ENCODE measurements at regions not wholly inside any gene's neighbourhood (a gene's known extent, or its start where the extent isn't known, plus 50 kb on each side); places are given as distances from the start of the nearest gene placed in this dataset.

- H3K27me3 ChIP-seq (ENCODE audit: insufficient read depth, low read length): no peaks in the 10 kb centered on the region
- H3K27ac ChIP-seq (ENCODE audit: low read depth, low read length): no peak overlapping the region
- peaks cover 10 to 22% of the 10 kb centered on the region in 2 experiments for H3K9me3 ChIP-seq (ENCODE audit: control insufficient read depth in 1 of 2, insufficient read depth in 1 of 2, low read depth in 1 of 2, low read length in 2 of 2)
- H3K4me2 ChIP-seq (ENCODE audit: low read length): no peak overlapping the region
- ChIA-PET CTCF (no interaction called here), POLR2A (no interaction called here), RAD21 (ENCODE audit: low non-redundant PET in 1 of 2, low total read pairs in 2 of 2, uncharacterized antibody in 2 of 2, unreplicated experiment in 2 of 2) (no interaction called here)
- H2AFZ ChIP-seq (ENCODE audit: low read depth, low read length, poor library complexity, severe bottlenecking): no peak overlapping the region
- no peaks in the 10 kb centered on the region for H3K79me2 ChIP-seq (ENCODE audit: insufficient read depth, low read length)
- no peak overlapping the region for H3K9ac ChIP-seq (ENCODE audit: low read length)
- ATAC-seq: no peak
- no peak overlapping the region for H3K4me3 ChIP-seq (replicated peaks in 1 of 2; ENCODE audit: low read depth in 1 of 2, low read length in 2 of 2)
- no peak for DNase-seq (ENCODE audit: low read depth, low spot score)
- intact Hi-C loops (cut with micrococcal nuclease): no loop called here
- no TSS peak for BruUV-seq (replicated peaks)
- H4K20me1 ChIP-seq (ENCODE audit: insufficient read depth): no peaks in the 10 kb centered on the region
- H3K9me2 ChIP-seq (ENCODE audit: insufficient read depth): no peaks in the 10 kb centered on the region
- H3K36me3 ChIP-seq (ENCODE audit: control insufficient read depth in 1 of 2, insufficient read depth in 2 of 2, low read length in 2 of 2): no peaks in the 10 kb centered on the region
- TF ChIP-seq POLR2A (IDR thresholded peaks at IDR 0.05; ENCODE audit: borderline replicate concordance, extremely low read depth, insufficient read depth, insufficient read length) (no peak), EGR1 (IDR thresholded peaks at IDR 0.05; ENCODE audit: low read depth) (no peak), RAD21 (IDR thresholded peaks at IDR 0.05; ENCODE audit: low read depth) (no peak), SRF (IDR thresholded peaks at IDR 0.05; ENCODE audit: low read depth) (no peak), EZH2 (IDR thresholded peaks at IDR 0.05) (no peak), ATF3 (IDR thresholded peaks at IDR 0.05) (no peak)
- no peaks in the 10 kb centered on the region for H3K4me1 ChIP-seq (ENCODE audit: control insufficient read depth in 1 of 2, insufficient read depth in 2 of 2, low read length in 2 of 2)
Measured at GRCh38 chr2:76564734-76565133, 854.0 kb upstream of the GCFC2 start.

GRCh38 chr2:76563730-76564129, 853.0 kb upstream of the GCFC2 start:
- DNase-seq (ENCODE audit: low read depth, low spot score): no peak
- no peak overlapping the region for H2AFZ ChIP-seq (ENCODE audit: low read depth, low read length, poor library complexity, severe bottlenecking)
- no peaks in the 10 kb centered on the region for H3K79me2 ChIP-seq (ENCODE audit: insufficient read depth, low read length)
- TF ChIP-seq POLR2A (IDR thresholded peaks at IDR 0.05; ENCODE audit: borderline replicate concordance, extremely low read depth, insufficient read depth, insufficient read length): no peak
- no peak for TF ChIP-seq SIN3A (IDR thresholded peaks at IDR 0.05; ENCODE audit: low read depth)
- no peak overlapping the region for H3K4me2 ChIP-seq (ENCODE audit: low read length)
- no peaks in the 10 kb centered on the region for H3K4me1 ChIP-seq (ENCODE audit: control insufficient read depth in 1 of 2, insufficient read depth in 2 of 2, low read length in 2 of 2)
- H3K36me3 ChIP-seq (ENCODE audit: control insufficient read depth in 1 of 2, insufficient read depth in 2 of 2, low read length in 2 of 2): no peaks in the 10 kb centered on the region
- RAD21 ChIA-PET (ENCODE audit: low non-redundant PET in 1 of 2, low total read pairs in 2 of 2, uncharacterized antibody in 2 of 2, unreplicated experiment in 2 of 2): no interaction called here
- no peak overlapping the region for H3K4me3 ChIP-seq (replicated peaks in 1 of 2; ENCODE audit: low read depth in 1 of 2, low read length in 2 of 2)
- no peak overlapping the region for H3K27ac ChIP-seq (ENCODE audit: low read depth, low read length)
- no peak for ATAC-seq
- CTCF ChIA-PET: no interaction called here
- no peaks in the 10 kb centered on the region for H3K9me2 ChIP-seq (ENCODE audit: insufficient read depth)
- no peak overlapping the region for H3K9ac ChIP-seq (ENCODE audit: low read length)
- H3K27me3 ChIP-seq (ENCODE audit: insufficient read depth, low read length): no peaks in the 10 kb centered on the region
- intact Hi-C loops (cut with micrococcal nuclease): no loop called here
- POLR2A ChIA-PET: no interaction called here
- H3K9me3 ChIP-seq (ENCODE audit: control insufficient read depth in 1 of 2, insufficient read depth in 1 of 2, low read depth in 1 of 2, low read length in 2 of 2): peaks cover 10 to 14% of the 10 kb centered on the region in 2 experiments; a peak in 3 of 4 replicates
- no TSS peak for BruUV-seq (replicated peaks)
- no peaks in the 10 kb centered on the region for H4K20me1 ChIP-seq (ENCODE audit: insufficient read depth)
